ENCODE measurements at regions not wholly inside any gene's neighbourhood (a gene's known extent, or its start where the extent isn't known, plus 50 kb on each side); places are given as distances from the start of the nearest gene placed in this dataset.
A peak's percentile ranks its signal among the peaks of the same experiment; 100 is the strongest.
"Not testable (repeated sequence)": the region's sequence is repeated elsewhere in the genome, so short reads cannot be mapped to it uniquely, and the experiment has no call there.

DNA sequence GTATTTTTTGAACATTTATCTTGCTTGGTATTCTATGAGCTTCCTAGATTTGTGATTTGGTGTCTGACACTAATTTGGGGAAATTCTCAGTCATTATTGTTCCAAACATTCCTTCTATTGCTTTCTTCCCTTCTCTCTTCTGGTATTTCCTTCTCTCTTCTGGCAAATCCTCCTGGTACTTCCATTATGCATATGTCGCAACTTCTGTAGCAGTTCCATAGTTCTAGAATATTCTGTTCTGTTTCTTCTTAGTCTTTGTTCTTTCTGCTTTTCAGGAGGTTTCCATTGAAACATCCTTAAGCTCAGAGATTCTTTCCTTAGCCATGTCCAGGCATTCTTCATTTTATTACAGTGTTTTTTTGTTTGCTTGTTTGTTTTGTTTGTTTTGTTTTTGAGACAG, 155.2 kb upstream of the PIK3R1 start:
- TF ChIP-seq Cebpa-rat (IDR thresholded peaks at IDR 0.05): no peak; a peak in 2 of 22 replicates
- H4K20me1 ChIP-seq: no peaks in the 10 kb centered on the region
- no peak overlapping the region for H3K4me2 ChIP-seq
- no peak overlapping the region for H3K4me3 ChIP-seq
- H3K36me3 ChIP-seq: no peaks in the 10 kb centered on the region
- peaks cover 0 to 25% (median 5%) of the 10 kb centered on the region in 11 experiments; a peak in 9 of 22 replicates for H3K9me3 ChIP-seq (replicated peaks in 1 of 11)
- H3K9ac ChIP-seq: no peak overlapping the region
- no peaks in the 10 kb centered on the region for H3K27me3 ChIP-seq
- no peak overlapping the region for H3K27ac ChIP-seq
- no peaks in the 10 kb centered on the region for H3K4me1 ChIP-seq

- Histone ChIP-seq H4K20me1 (no peaks in the 10 kb centered on the region), H3K27ac (no peak overlapping the region), H3K4me2 (no peak overlapping the region), H3K4me1 (no peaks in the 10 kb centered on the region), H3K4me3 (no peak overlapping the region), H3K27me3 (no peaks in the 10 kb centered on the region), H3K36me3 (no peaks in the 10 kb centered on the region), H3K9me3 (replicated peaks in 1 of 11) (peaks cover 0 to 18% (median 5%) of the 10 kb centered on the region in 11 experiments; a peak in 7 of 22 replicates), H3K9ac (no peak overlapping the region)
- TF ChIP-seq Cebpa-rat (IDR thresholded peaks at IDR 0.05): no peak
These were observed 158.4 kb upstream of the PIK3R1 start for GRCh38 chr5:68057191-68057590.

DNA sequence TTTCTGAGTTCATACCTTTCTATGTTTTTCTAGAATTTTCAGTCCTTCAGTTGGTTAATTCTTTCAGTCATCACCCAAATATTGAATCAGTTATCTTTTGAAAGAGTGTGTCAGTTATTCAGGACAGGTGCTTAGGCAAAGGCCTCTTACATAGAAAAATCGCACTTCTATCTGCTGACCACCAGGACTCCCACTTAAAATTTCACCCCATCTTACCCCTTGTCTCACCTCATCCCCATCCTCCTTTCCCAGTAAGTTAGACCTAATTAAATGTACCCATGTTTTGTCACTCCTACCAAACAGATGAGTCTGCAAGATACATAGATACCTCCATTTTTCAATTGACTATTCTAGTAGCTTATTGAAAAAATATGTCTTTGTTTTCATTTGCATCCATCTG, 159.9 kb upstream of the PIK3R1 start:
- Histone ChIP-seq H4K20me1 (no peaks in the 10 kb centered on the region), H3K9ac (no peak overlapping the region), H3K4me1 (no peaks in the 10 kb centered on the region), H3K9me3 (replicated peaks in 1 of 11) (peaks cover 0 to 6% (median under 1%) of the 10 kb centered on the region in 11 experiments; a peak in 4 of 22 replicates), H3K27ac (no peak overlapping the region), H3K4me3 (no peak overlapping the region), H3K27me3 (no peaks in the 10 kb centered on the region), H3K36me3 (no peaks in the 10 kb centered on the region), H3K4me2 (no peak overlapping the region)
- TF ChIP-seq Cebpa-rat (IDR thresholded peaks at IDR 0.05): no peak

- no peak for TF ChIP-seq Cebpa-rat (IDR thresholded peaks at IDR 0.05)
- Histone ChIP-seq H3K9ac (no peak overlapping the region), H3K27me3 (no peaks in the 10 kb centered on the region), H3K36me3 (no peaks in the 10 kb centered on the region), H3K4me1 (no peaks in the 10 kb centered on the region), H4K20me1 (no peaks in the 10 kb centered on the region), H3K4me3 (no peak overlapping the region), H3K27ac (no peak overlapping the region), H3K9me3 (replicated peaks in 1 of 11) (peaks cover 0 to 8% (median 0%) of the 10 kb centered on the region in 11 experiments; a peak in 8 of 22 replicates), H3K4me2 (peak overlapping the region in 1 of 11 experiments; percentile 3; a peak in 1 of 22 replicates)
These were observed 160.9 kb upstream of the PIK3R1 start for GRCh38 chr5:68054638-68055037.

DNA sequence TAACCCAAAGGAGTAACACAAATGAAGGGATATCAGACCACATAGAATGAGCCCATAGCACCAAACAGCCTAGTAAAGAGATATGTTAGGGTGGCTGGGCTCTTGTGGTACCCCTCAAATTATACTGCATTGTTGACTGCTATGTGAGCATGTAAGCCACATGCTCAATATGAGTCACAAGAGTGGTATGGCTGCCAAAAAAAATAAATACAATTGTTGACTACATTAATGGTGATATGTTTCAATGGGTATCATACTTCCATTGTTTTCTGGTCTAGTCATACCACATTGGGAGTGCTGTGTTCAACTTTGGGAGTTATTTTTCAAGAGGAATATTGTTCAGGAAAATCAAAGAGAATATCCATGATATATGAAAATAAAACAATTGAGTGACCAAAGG, 162.4 kb upstream of the PIK3R1 start:
- Histone ChIP-seq H3K9ac (no peak overlapping the region), H3K36me3 (no peaks in the 10 kb centered on the region), H3K4me2 (no peak overlapping the region), H3K27ac (no peak overlapping the region), H3K9me3 (replicated peaks in 1 of 11) (peaks cover 9 to 22% (median 13%) of the 10 kb centered on the region in 11 experiments; a peak in 21 of 22 replicates), H4K20me1 (no peaks in the 10 kb centered on the region), H3K4me1 (no peaks in the 10 kb centered on the region), H3K27me3 (no peaks in the 10 kb centered on the region), H3K4me3 (no peak overlapping the region)
- TF ChIP-seq Cebpa-rat (IDR thresholded peaks at IDR 0.05): no peak

DNA sequence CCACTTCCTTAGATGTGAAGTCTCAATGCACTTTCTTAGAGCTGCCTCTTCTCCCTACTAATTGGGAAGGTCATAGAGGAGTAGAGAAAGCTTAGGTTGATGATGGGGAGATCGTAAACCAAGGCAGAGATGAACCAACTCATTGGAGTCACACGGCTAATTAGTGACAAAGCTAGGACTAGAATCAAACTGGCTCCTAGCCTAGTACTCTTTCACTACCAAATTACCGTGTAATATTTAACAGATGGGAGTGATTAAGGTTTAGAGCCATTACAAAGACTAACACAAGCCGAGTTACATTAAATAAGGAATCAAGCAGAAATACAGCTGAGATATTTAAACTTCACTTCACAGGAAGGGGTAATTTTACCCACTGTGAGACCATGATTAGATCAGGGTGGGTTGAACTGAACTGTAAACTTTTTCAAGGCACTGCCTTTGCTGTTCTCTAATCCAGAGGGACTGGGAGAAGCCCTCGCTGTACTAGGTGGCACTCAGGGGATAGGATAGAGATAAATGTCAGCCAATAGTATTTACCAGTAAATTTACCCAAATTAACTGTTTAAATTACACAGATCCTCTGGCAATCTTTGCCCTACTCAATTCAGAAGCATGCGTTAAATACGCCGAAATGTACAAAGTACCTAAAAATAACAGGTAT, 166.4 kb upstream of the PIK3R1 start:
- TF ChIP-seq Cebpa-rat (IDR thresholded peaks at IDR 0.05): no peak
- H3K27me3 ChIP-seq: no peaks in the 10 kb centered on the region
- H3K36me3 ChIP-seq: no peaks in the 10 kb centered on the region
- H3K4me1 ChIP-seq: no peaks in the 10 kb centered on the region
- no peak overlapping the region for H3K27ac ChIP-seq
- H3K4me2 ChIP-seq: no peak overlapping the region
- no peak overlapping the region for H3K9ac ChIP-seq
- H4K20me1 ChIP-seq: no peaks in the 10 kb centered on the region
- no peak overlapping the region for H3K4me3 ChIP-seq
- H3K9me3 ChIP-seq (replicated peaks in 1 of 11): peaks cover 32 to 52% (median 41%) of the 10 kb centered on the region in 11 experiments

DNA sequence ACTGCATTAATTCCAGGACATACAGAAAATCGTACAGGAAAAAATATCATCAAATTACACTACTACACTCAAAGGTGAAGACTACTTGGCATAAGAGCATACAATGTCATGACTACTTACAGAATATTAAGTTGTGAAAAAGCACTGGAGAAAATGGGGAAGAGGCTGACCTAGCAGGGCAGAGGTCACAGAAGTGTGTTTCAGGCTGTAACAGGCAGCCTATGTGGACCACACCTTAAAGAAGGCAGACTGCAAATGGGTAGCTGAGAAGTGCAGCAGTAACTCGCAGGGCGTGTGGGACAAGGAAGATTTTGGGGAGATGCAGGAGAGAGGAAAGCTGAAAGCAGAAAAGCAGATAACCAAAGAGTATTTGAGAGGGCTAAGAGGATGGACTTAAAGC, 167.0 kb upstream of the PIK3R1 start:
- H3K4me2 ChIP-seq: no peak overlapping the region
- no peak overlapping the region for H3K4me3 ChIP-seq
- H3K27me3 ChIP-seq: no peaks in the 10 kb centered on the region
- no peaks in the 10 kb centered on the region for H3K36me3 ChIP-seq
- TF ChIP-seq Cebpa-rat (IDR thresholded peaks at IDR 0.05): no peak
- peaks cover 0 to under 1% (median 0%) of the 10 kb centered on the region in 10 experiments; a peak in 2 of 20 replicates for H3K4me1 ChIP-seq
- no peak overlapping the region for H3K9ac ChIP-seq
- H3K27ac ChIP-seq: no peak overlapping the region
- H4K20me1 ChIP-seq: no peaks in the 10 kb centered on the region
- H3K9me3 ChIP-seq (replicated peaks in 1 of 11): peaks cover 32 to 52% (median 41%) of the 10 kb centered on the region in 11 experiments

- H3K36me3 ChIP-seq, H3K4me3 ChIP-seq, H3K27ac ChIP-seq, H3K27me3 ChIP-seq, H3K9ac ChIP-seq, H3K4me2 ChIP-seq, H4K20me1 ChIP-seq, H3K4me1 ChIP-seq: not testable (repeated sequence)
- H3K9me3 ChIP-seq (replicated peaks in 1 of 11): peaks cover 32 to 52% (median 41%) of the 10 kb centered on the region in 11 experiments
These were observed 167.5 kb upstream of the PIK3R1 start for GRCh38 chr5:68048054-68048453.

DNA sequence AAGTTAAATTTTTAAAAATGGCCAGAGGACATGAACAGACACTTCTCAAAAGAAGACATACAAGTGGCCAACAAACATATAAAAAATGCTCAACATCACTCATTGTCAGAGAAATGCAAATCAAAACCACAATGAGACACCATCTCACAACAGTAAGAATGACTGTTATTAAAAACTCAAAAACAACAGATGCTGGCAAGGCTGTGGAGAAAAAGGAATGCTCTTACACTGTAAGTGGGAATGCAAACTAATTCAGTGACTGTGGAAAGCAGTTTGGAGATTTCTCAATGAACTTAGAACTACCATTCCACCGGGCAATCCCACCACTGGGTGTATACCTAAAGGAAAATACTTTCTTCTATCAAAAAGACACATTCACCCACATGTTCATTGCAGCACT, 168.5 kb upstream of the PIK3R1 start:
- no peak overlapping the region for H3K9ac ChIP-seq
- no peak for TF ChIP-seq Cebpa-rat (IDR thresholded peaks at IDR 0.05)
- no peaks in the 10 kb centered on the region for H4K20me1 ChIP-seq
- peaks cover 9 to 15% (median 12%) of the 10 kb centered on the region in 10 experiments for H3K4me1 ChIP-seq
- H3K9me3 ChIP-seq (replicated peaks in 1 of 11): peaks cover 32 to 52% (median 41%) of the 10 kb centered on the region in 11 experiments
- H3K36me3 ChIP-seq: no peaks in the 10 kb centered on the region
- no peak overlapping the region for H3K4me3 ChIP-seq
- H3K27ac ChIP-seq: no peak overlapping the region
- H3K27me3 ChIP-seq: no peaks in the 10 kb centered on the region
- H3K4me2 ChIP-seq: no peak overlapping the region

DNA sequence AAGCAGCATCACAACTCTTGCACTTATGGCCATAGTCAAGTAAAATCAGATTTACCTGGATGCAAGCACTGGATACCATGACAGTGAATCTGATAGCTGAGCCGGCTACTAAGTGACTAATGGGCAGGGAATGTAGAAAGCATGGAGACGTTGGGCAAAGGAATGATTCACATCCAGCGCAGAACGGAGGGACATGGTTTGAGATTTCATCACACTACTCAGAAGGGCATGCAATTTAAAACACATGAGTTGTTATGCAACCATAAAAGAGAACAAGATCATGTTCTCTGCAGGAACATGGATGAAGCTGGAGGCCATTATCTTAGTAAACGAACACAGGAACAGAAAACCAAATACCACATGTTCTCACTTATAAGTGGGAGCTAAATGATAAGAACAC, 169.1 kb upstream of the PIK3R1 start:
- no peaks in the 10 kb centered on the region for H3K27me3 ChIP-seq

More for the DNA sequence above, 169.1 kb upstream of the PIK3R1 start:
- Histone ChIP-seq H3K9me3 (replicated peaks in 1 of 11) (peaks cover 32 to 52% (median 41%) of the 10 kb centered on the region in 11 experiments), H3K4me1 (peaks cover 14 to 21% (median 18%) of the 10 kb centered on the region in 10 experiments), H3K4me3 (no peak overlapping the region), H3K27ac (no peak overlapping the region), H3K9ac (no peak overlapping the region), H3K36me3 (no peaks in the 10 kb centered on the region), H4K20me1 (no peaks in the 10 kb centered on the region), H3K4me2 (no peak overlapping the region)
- TF ChIP-seq Cebpa-rat (IDR thresholded peaks at IDR 0.05): no peak

All from BLaER1 treated with 17β-estradiol and CSF1 and Interleukin-3, amounts not matched to agents 10 nM and 100 nM (cell line).